H9 (cell line): ENCODE measurements at regions not wholly inside any gene's neighbourhood (a gene's known extent, or its start where the extent isn't known, plus 50 kb on each side); places are given as distances from the start of the nearest gene placed in this dataset.

Experiments used
- DNase-seq: peaks from one replicate; pipeline ENCODE4 v3.0.0-alpha.2; 2017
- H2AFZ ChIP-seq: one replicate; pipeline ENCODE4 v1.6.1; 2013; ENCODE audit warnings: mild to moderate bottlenecking, low read length, control low read depth, moderate library complexity
- H2AK5ac ChIP-seq: 2 replicates; pipeline ENCODE4 v1.6.1; 2013; ENCODE audit warnings: low read length, control low read depth, mixed read lengths; ENCODE audit not compliant: insufficient read length
- H2BK120ac ChIP-seq: one replicate; pipeline ENCODE4 v1.6.1; 2013; ENCODE audit warnings: low read depth, mild to moderate bottlenecking, low read length, control low read depth, inconsistent platforms; ENCODE audit not compliant: poor library complexity, severe bottlenecking
- H2BK12ac ChIP-seq: 2 replicates; pipeline ENCODE4 v1.6.1; 2013; ENCODE audit warnings: low read length, control low read depth, mixed read lengths, low read depth; ENCODE audit not compliant: insufficient read length
- H2BK15ac ChIP-seq: 2 replicates; pipeline ENCODE4 v1.6.1; 2013; ENCODE audit warnings: low read depth, low read length, control low read depth
- H2BK20ac ChIP-seq: one replicate; pipeline ENCODE4 v1.6.1; 2013; ENCODE audit warnings: low read depth, mild to moderate bottlenecking, low read length, control low read depth, inconsistent platforms; ENCODE audit not compliant: poor library complexity, severe bottlenecking
- H2BK5ac ChIP-seq: 2 replicates; pipeline ENCODE4 v1.6.1; 2013; ENCODE audit warnings: low read length, control low read depth, mixed read lengths; ENCODE audit not compliant: insufficient read length
- H3K14ac ChIP-seq: 2 replicates; pipeline ENCODE4 v1.6.1; 2013; ENCODE audit warnings: low read length, control low read depth; ENCODE audit not compliant: insufficient read depth
- H3K18ac ChIP-seq: 2 replicates; pipeline ENCODE4 v1.6.1; 2013; ENCODE audit warnings: low read depth, mild to moderate bottlenecking, mixed read lengths, low read length, control low read depth; ENCODE audit not compliant: insufficient read length
- H3K23ac ChIP-seq: 2 replicates; pipeline ENCODE4 v1.6.1; 2013; ENCODE audit warnings: low read length, control low read depth, mixed read lengths, low read depth; ENCODE audit not compliant: insufficient read length
- H3K23me2 ChIP-seq: 2 replicates; pipeline ENCODE4 v1.6.1; 2013; ENCODE audit warnings: low read depth, mild to moderate bottlenecking, mixed read lengths, low read length, control low read depth; ENCODE audit not compliant: insufficient read length, poor library complexity, severe bottlenecking
- H3K27ac ChIP-seq: 2 replicates; pipeline ENCODE4 v1.5.1; 2013; ENCODE audit warnings: low read length, control low read depth, mixed read lengths, low read depth; ENCODE audit not compliant: insufficient read length
- H3K27me3 ChIP-seq: 2 replicates; pipeline ENCODE4 v1.6.1; 2013; ENCODE audit warnings: low read length, control low read depth, inconsistent platforms; ENCODE audit not compliant: insufficient read depth
- H3K4ac ChIP-seq: 2 replicates; pipeline ENCODE4 v1.6.1; 2013; ENCODE audit warnings: low read depth, mild to moderate bottlenecking, control low read depth, inconsistent platforms, low read length, moderate library complexity
- H3K4me1 ChIP-seq: 2 replicates; pipeline ENCODE4 v1.6.1; 2013; ENCODE audit warnings: low read length, control low read depth, inconsistent platforms; ENCODE audit not compliant: insufficient read depth
- H3K4me2 ChIP-seq: 2 replicates; pipeline ENCODE4 v1.6.1; 2013; ENCODE audit warnings: low read length, control low read depth, mixed read lengths; ENCODE audit not compliant: insufficient read length, insufficient read depth
- H3K56ac ChIP-seq: 2 replicates; pipeline ENCODE4 v1.6.1; 2013; ENCODE audit warnings: low read depth, mild to moderate bottlenecking, mixed read lengths, low read length, control low read depth; ENCODE audit not compliant: insufficient read length
- H3K79me1 ChIP-seq: 2 replicates; pipeline ENCODE4 v1.6.1; 2013; ENCODE audit warnings: low read depth, mild to moderate bottlenecking, moderate library complexity, low read length, control low read depth, inconsistent platforms; ENCODE audit not compliant: insufficient read depth, poor library complexity, severe bottlenecking
- H3K79me2 ChIP-seq: 2 replicates; pipeline ENCODE4 v1.6.1; 2013; ENCODE audit warnings: low read length, control low read depth, inconsistent platforms; ENCODE audit not compliant: insufficient read depth
- H3K9ac ChIP-seq: 2 replicates; pipeline ENCODE4 v1.6.1; 2013; ENCODE audit warnings: low read length, control low read depth, mixed read lengths; ENCODE audit not compliant: insufficient read length; ENCODE audit errors: extremely low read depth
- H3K9me3 ChIP-seq: one replicate; pipeline ENCODE4 v1.6.1; 2013; ENCODE audit warnings: low read depth, low read length, inconsistent platforms; ENCODE audit not compliant: control insufficient read depth
- H3T11ph ChIP-seq: one replicate; pipeline ENCODE4 v1.6.1; 2013; ENCODE audit warnings: mild to moderate bottlenecking, low read length, control low read depth, inconsistent platforms
- H4K20me1 ChIP-seq: one replicate; pipeline ENCODE4 v1.6.1; 2013; ENCODE audit not compliant: control insufficient read depth, insufficient read length, insufficient read depth
- H4K5ac ChIP-seq: 2 replicates; pipeline ENCODE4 v1.6.1; 2013; ENCODE audit warnings: low read depth, mild to moderate bottlenecking, mixed read lengths, low read length, control low read depth; ENCODE audit not compliant: insufficient read length
- H4K8ac ChIP-seq: replicated peaks from 2 replicates; pipeline ENCODE4 v1.6.1; 2013; ENCODE audit warnings: low read length, control low read depth, mixed read lengths, low read depth; ENCODE audit not compliant: insufficient read length
- H4K91ac ChIP-seq: 2 replicates; pipeline ENCODE4 v1.6.1; 2013; ENCODE audit warnings: low read depth, mild to moderate bottlenecking, moderate library complexity, mixed read lengths, low read length, control low read depth; ENCODE audit not compliant: insufficient read length
- H3K27ac Mint-ChIP-seq, 3 experiments: 2 replicates in 2 of 3; 3 replicates in 1 of 3; pipeline ENCODE4 v1.8.0; 2020 to 2021; ENCODE audit warnings: mixed read lengths in 3 of 3, mild to moderate bottlenecking in 1 of 3, moderate library complexity in 1 of 3
- H3K27me3 Mint-ChIP-seq: 2 replicates; pipeline ENCODE4 v1.8.0; 2021; ENCODE audit warnings: low read depth, mild to moderate bottlenecking, moderate library complexity, mixed read lengths
- H3K36me3 Mint-ChIP-seq, 3 experiments: 2 replicates in 2 of 3; 3 replicates in 1 of 3; pipeline ENCODE4 v1.8.0; 2020 to 2021; ENCODE audit warnings: low read depth in 3 of 3, mixed read lengths in 3 of 3; ENCODE audit not compliant: insufficient read depth in 1 of 3
- H3K4me1 Mint-ChIP-seq, 2 experiments: 2 replicates each; pipeline ENCODE4 v1.8.0; 2020; ENCODE audit warnings: mixed read lengths in 2 of 2
- H3K4me3 Mint-ChIP-seq, 2 experiments: 2 replicates in 1 of 2; 3 replicates in 1 of 2; pipeline ENCODE4 v1.8.0; 2020 to 2021; ENCODE audit warnings: mild to moderate bottlenecking in 2 of 2, mixed read lengths in 2 of 2, moderate library complexity in 1 of 2
- H3K9me3 Mint-ChIP-seq, 2 experiments: 2 replicates in 1 of 2; 3 replicates in 1 of 2; pipeline ENCODE4 v1.8.0; 2020; ENCODE audit warnings: mild to moderate bottlenecking in 2 of 2, mixed read lengths in 2 of 2, moderate library complexity in 1 of 2
- WGBS: extraction: QIAGEN DNeasy Blood & Tissue Kit; methylation state at CpG from one replicate; pipeline ENCODE4 v1.1.7; 2013; ENCODE audit warnings: missing lambda C conversion rate, low lambda C conversion rate, mixed read lengths; ENCODE audit not compliant: insufficient read length; ENCODE audit errors: extremely low coverage; 5-methylcytosine and 5-hydroxymethylcytosine counted together
- TF ChIP-seq, protein P1 (sequence below): fragments of 200-600 bp; sonication (generic); conservative IDR thresholded peaks from 3 replicates; pipeline ENCODE4 v1.8.0; 2021; ENCODE audit warnings: antibody characterized with exemption, mild to moderate bottlenecking

DNA sequence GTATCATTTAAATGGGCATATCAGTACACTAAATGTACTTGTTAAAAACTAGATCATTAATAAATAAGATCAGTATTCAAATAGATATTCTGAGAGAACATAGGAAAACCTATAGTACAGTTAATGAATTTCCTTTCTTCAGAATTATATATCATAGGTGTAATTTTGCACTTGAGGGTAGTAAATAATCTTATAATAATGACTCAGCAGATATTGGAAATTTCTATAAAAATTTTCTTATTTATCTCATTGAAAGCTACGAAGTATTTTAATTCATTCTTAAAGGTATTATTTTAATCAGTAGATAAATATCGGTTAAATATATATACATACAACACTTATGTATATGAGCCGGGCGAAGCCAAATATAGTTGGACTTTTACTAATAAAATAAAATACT is 300.9 kb upstream of the SOX2 start:
- Histone ChIP-seq H3T11ph (no peak overlapping the region), H4K8ac (no peak overlapping the region), H4K20me1 (no peaks in the 10 kb centered on the region), H2AK5ac (no peak overlapping the region), H3K79me2 (no peaks in the 10 kb centered on the region), H3K23ac (no peak overlapping the region), H3K23me2 (no peaks in the 10 kb centered on the region), H3K27ac (no peak overlapping the region), H3K4me2 (no peak overlapping the region), H2BK12ac (no peak overlapping the region), H3K4me1 (no peaks in the 10 kb centered on the region), H2BK15ac (no peak overlapping the region), H3K27me3 (no peaks in the 10 kb centered on the region), H4K91ac (no peak overlapping the region), H3K14ac (no peak overlapping the region), H2BK20ac (no peak overlapping the region), H4K5ac (no peak overlapping the region), H3K4ac (no peak overlapping the region), H2AFZ (no peak overlapping the region), H3K56ac (no peak overlapping the region), H3K9me3 (no peaks in the 10 kb centered on the region), H3K18ac (no peak overlapping the region), H2BK120ac (no peak overlapping the region), H2BK5ac (no peak overlapping the region), H3K79me1 (no peaks in the 10 kb centered on the region), H3K9ac (no peak overlapping the region)
- DNase-seq, result no peak
- WGBS, result no CpG with 5 or more reads among the region's 4 CpGs
- Mint-ChIP-seq H3K4me3 (no peak overlapping the region), H3K27ac (no peak overlapping the region), H3K36me3 (no peaks in the 10 kb centered on the region), H3K27me3 (no peaks in the 10 kb centered on the region), H3K4me1 (peaks cover 3 to 4% of the 10 kb centered on the region in 2 experiments; a peak in 1 of 4 replicates), H3K9me3 (no peaks in the 10 kb centered on the region)
- TF ChIP-seq, protein P1, sequence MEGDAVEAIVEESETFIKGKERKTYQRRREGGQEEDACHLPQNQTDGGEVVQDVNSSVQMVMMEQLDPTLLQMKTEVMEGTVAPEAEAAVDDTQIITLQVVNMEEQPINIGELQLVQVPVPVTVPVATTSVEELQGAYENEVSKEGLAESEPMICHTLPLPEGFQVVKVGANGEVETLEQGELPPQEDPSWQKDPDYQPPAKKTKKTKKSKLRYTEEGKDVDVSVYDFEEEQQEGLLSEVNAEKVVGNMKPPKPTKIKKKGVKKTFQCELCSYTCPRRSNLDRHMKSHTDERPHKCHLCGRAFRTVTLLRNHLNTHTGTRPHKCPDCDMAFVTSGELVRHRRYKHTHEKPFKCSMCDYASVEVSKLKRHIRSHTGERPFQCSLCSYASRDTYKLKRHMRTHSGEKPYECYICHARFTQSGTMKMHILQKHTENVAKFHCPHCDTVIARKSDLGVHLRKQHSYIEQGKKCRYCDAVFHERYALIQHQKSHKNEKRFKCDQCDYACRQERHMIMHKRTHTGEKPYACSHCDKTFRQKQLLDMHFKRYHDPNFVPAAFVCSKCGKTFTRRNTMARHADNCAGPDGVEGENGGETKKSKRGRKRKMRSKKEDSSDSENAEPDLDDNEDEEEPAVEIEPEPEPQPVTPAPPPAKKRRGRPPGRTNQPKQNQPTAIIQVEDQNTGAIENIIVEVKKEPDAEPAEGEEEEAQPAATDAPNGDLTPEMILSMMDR, result no peak
